Liver (tissue), 8 donors: ENCODE measurements at regions not wholly inside any gene's neighbourhood (a gene's known extent, or its start where the extent isn't known, plus 50 kb on each side); places are given as distances from the start of the nearest gene placed in this dataset.

ENCODE experiments used
- DNase-seq: peaks from one replicate; pipeline ENCODE4 v3.0.0-alpha.2; 2017; ENCODE audit warnings: low spot score
- H3K27ac ChIP-seq, 2 donors: one replicate each; pipeline ENCODE4 v1.7.0; 2013; ENCODE audit warnings: inconsistent platforms in 2 of 2, low read length in 2 of 2, control low read depth in 1 of 2, low read depth in 1 of 2, mild to moderate bottlenecking in 1 of 2
- H3K27me3 ChIP-seq, 4 donors: one replicate each; pipeline versions ENCODE4 v1.6.1 to v1.7.0; 2013; ENCODE audit warnings: low read length in 3 of 4, inconsistent platforms in 1 of 4, mild to moderate bottlenecking in 1 of 4, moderate library complexity in 1 of 4; ENCODE audit not compliant: control insufficient read depth in 4 of 4, insufficient read depth in 4 of 4
- H3K36me3 ChIP-seq, 4 donors: one replicate each; pipeline versions ENCODE4 v1.6.1 to v1.7.0; 2013; ENCODE audit warnings: low read length in 3 of 4, mild to moderate bottlenecking in 3 of 4, low read depth in 1 of 4, moderate library complexity in 1 of 4; ENCODE audit not compliant: control insufficient read depth in 4 of 4, insufficient read depth in 3 of 4
- H3K4me1 ChIP-seq, 4 donors: one replicate each; pipeline versions ENCODE4 v1.6.1 to v1.7.0; 2013; ENCODE audit warnings: low read length in 3 of 4, mild to moderate bottlenecking in 3 of 4, moderate library complexity in 1 of 4; ENCODE audit not compliant: control insufficient read depth in 4 of 4, insufficient read depth in 4 of 4
- H3K4me3 ChIP-seq, 3 donors: one replicate each; pipeline versions ENCODE4 v1.6.1 to v1.7.0; 2013; ENCODE audit warnings: low read length in 3 of 3, control low read depth in 1 of 3, low read depth in 1 of 3, mild to moderate bottlenecking in 1 of 3
- H3K9ac ChIP-seq, 2 donors: one replicate each; pipeline ENCODE4 v1.7.0; 2013; ENCODE audit warnings: low read length in 2 of 2, mild to moderate bottlenecking in 2 of 2, moderate library complexity in 2 of 2, control low read depth in 1 of 2, low read depth in 1 of 2
- H3K9me3 ChIP-seq, 4 donors: one replicate each; pipeline versions ENCODE4 v1.6.1 to v1.7.0; 2013; ENCODE audit warnings: low read length in 3 of 4; ENCODE audit not compliant: control insufficient read depth in 4 of 4
- EGR1 ChIP-seq, 2 donors: IDR thresholded peaks; 2 replicates each; pipeline ENCODE4 v1.6.1; 2016 to 2018; ENCODE audit warnings: antibody characterized with exemption in 2 of 2, low read depth in 2 of 2
- FOXA1 ChIP-seq: IDR thresholded peaks from 2 replicates; pipeline ENCODE4 v1.6.1; 2016; ENCODE audit warnings: antibody characterized with exemption
- FOXA2 ChIP-seq: IDR thresholded peaks from 2 replicates; pipeline ENCODE4 v1.6.1; 2016; ENCODE audit warnings: antibody characterized with exemption
- GABPA ChIP-seq, 2 donors: IDR thresholded peaks in 1 of 2; conservative IDR thresholded peaks in 1 of 2; 2 replicates each; pipeline ENCODE4 v1.6.1; 2016; ENCODE audit warnings: antibody characterized with exemption in 2 of 2, mild to moderate bottlenecking in 1 of 2, moderate library complexity in 1 of 2
- HNF4A ChIP-seq, 2 donors: conservative IDR thresholded peaks; 2 replicates each; pipeline ENCODE4 v1.6.1; 2016; ENCODE audit warnings: antibody characterized with exemption in 2 of 2, mild to moderate bottlenecking in 2 of 2
- HNF4G ChIP-seq: IDR thresholded peaks from 2 replicates; pipeline ENCODE4 v1.6.1; 2016; ENCODE audit warnings: antibody characterized with exemption
- JUND ChIP-seq, 2 donors: IDR thresholded peaks; 2 replicates each; pipeline ENCODE4 v1.6.1; 2016; ENCODE audit warnings: antibody characterized with exemption in 2 of 2
- NR2F2 ChIP-seq: IDR thresholded peaks from 2 replicates; pipeline ENCODE4 v1.6.1; 2016; ENCODE audit warnings: antibody characterized with exemption
- RAD21 ChIP-seq, 2 donors: IDR thresholded peaks; 2 replicates each; pipeline ENCODE4 v1.6.1; 2016; ENCODE audit warnings: antibody characterized with exemption in 2 of 2, mild to moderate bottlenecking in 2 of 2
- RXRA ChIP-seq, 2 donors: IDR thresholded peaks; 2 replicates each; pipeline ENCODE4 v1.6.1; 2017 to 2018; ENCODE audit warnings: antibody characterized with exemption in 2 of 2, mild to moderate bottlenecking in 1 of 2
- SP1 ChIP-seq: IDR thresholded peaks from 2 replicates; pipeline ENCODE4 v1.6.1; 2018; ENCODE audit warnings: antibody characterized with exemption, mild to moderate bottlenecking
- TAF1 ChIP-seq: conservative IDR thresholded peaks from 2 replicates; pipeline ENCODE4 v1.6.1; 2016; ENCODE audit warnings: antibody characterized with exemption, mild to moderate bottlenecking
- YY1 ChIP-seq: IDR thresholded peaks from 2 replicates; pipeline ENCODE4 v1.6.1; 2016; ENCODE audit warnings: antibody characterized with exemption, mild to moderate bottlenecking
- WGBS: extraction: QIAGEN DNeasy Blood & Tissue Kit; methylation state at CpG from one replicate; pipeline ENCODE4 v1.1.7; 2013; 5-methylcytosine and 5-hydroxymethylcytosine counted together
- TF ChIP-seq, protein P1 (sequence below): IDR thresholded peaks from 2 replicates; pipeline ENCODE4 v1.6.1; 2016; ENCODE audit warnings: antibody characterized with exemption
- TF ChIP-seq, protein P2 (sequence below): IDR thresholded peaks from 2 replicates; pipeline ENCODE4 v1.6.1; 2016; ENCODE audit warnings: antibody characterized with exemption
- TF ChIP-seq, protein P3 (sequence below): IDR thresholded peaks from 2 replicates; pipeline ENCODE4 v1.6.1; 2016; ENCODE audit warnings: antibody characterized with exemption
- TF ChIP-seq, protein P4 (sequence below): IDR thresholded peaks from 2 replicates; pipeline ENCODE4 v1.6.1; 2016; ENCODE audit warnings: antibody characterized with exemption, mild to moderate bottlenecking
- TF ChIP-seq, protein P5 (sequence below): fragments of 150-350 bp; IDR thresholded peaks from 2 replicates; pipeline ENCODE4 v1.5.1; 2017; ENCODE audit warnings: improper control_type of control experiment, low read depth, low read length; ENCODE audit not compliant: missing input control
- donor health status: healthy.
- donor health status: healthy.
- donor health status: healthy.
- donor health status: healthy.
- donor health status: healthy.

DNA sequence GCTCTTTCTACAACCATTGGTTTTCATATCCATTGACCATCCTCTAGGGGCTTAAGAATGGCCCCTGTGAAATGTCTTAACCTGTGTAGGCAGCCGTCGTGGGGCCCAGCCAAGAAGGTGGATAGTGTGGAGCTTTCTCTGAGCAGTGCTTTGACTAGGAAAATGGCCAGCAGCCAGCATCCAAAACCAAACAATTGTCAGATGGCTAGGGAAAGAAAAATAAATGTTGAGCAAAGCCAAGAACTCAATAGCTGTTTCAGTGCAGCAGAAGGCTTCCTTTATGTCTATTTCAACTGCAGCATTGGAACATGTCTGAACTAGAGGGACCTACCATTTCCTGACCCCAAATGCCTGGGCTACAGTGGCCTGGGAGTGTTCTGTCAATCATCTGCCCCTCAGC, 374.9 kb downstream of the TLE4 start:
- Histone ChIP-seq H3K4me1 (no peaks in the 10 kb centered on the region), H3K4me3 (no peak overlapping the region), H3K27me3 (no peaks in the 10 kb centered on the region), H3K36me3 (no peaks in the 10 kb centered on the region), H3K9me3 (no peaks in the 10 kb centered on the region), H3K27ac (no peak overlapping the region), H3K9ac (no peak overlapping the region)
- no peak for DNase-seq
- no peak for TF ChIP-seq FOXA2
- TF ChIP-seq FOXA1, result no peak
- TF ChIP-seq, protein P1, sequence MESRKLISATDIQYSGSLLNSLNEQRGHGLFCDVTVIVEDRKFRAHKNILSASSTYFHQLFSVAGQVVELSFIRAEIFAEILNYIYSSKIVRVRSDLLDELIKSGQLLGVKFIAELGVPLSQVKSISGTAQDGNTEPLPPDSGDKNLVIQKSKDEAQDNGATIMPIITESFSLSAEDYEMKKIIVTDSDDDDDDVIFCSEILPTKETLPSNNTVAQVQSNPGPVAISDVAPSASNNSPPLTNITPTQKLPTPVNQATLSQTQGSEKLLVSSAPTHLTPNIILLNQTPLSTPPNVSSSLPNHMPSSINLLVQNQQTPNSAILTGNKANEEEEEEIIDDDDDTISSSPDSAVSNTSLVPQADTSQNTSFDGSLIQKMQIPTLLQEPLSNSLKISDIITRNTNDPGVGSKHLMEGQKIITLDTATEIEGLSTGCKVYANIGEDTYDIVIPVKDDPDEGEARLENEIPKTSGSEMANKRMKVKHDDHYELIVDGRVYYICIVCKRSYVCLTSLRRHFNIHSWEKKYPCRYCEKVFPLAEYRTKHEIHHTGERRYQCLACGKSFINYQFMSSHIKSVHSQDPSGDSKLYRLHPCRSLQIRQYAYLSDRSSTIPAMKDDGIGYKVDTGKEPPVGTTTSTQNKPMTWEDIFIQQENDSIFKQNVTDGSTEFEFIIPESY, result no peak
- no peak for TF ChIP-seq TAF1
- TF ChIP-seq, protein P2, sequence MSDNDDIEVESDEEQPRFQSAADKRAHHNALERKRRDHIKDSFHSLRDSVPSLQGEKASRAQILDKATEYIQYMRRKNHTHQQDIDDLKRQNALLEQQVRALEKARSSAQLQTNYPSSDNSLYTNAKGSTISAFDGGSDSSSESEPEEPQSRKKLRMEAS, result no peak
- no peak for TF ChIP-seq YY1
- TF ChIP-seq JUND (IDR thresholded peaks at IDR 0.05), result no peak
- no peak for TF ChIP-seq RXRA (IDR thresholded peaks at IDR 0.05)
- no peak for TF ChIP-seq SP1
- no peak for TF ChIP-seq RAD21 (IDR thresholded peaks at IDR 0.05)
- TF ChIP-seq, protein P3, sequence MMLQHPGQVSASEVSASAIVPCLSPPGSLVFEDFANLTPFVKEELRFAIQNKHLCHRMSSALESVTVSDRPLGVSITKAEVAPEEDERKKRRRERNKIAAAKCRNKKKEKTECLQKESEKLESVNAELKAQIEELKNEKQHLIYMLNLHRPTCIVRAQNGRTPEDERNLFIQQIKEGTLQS, result no peak
- no peak for TF ChIP-seq HNF4A (conservative IDR thresholded peaks at IDR 0.05)
- TF ChIP-seq, protein P4, sequence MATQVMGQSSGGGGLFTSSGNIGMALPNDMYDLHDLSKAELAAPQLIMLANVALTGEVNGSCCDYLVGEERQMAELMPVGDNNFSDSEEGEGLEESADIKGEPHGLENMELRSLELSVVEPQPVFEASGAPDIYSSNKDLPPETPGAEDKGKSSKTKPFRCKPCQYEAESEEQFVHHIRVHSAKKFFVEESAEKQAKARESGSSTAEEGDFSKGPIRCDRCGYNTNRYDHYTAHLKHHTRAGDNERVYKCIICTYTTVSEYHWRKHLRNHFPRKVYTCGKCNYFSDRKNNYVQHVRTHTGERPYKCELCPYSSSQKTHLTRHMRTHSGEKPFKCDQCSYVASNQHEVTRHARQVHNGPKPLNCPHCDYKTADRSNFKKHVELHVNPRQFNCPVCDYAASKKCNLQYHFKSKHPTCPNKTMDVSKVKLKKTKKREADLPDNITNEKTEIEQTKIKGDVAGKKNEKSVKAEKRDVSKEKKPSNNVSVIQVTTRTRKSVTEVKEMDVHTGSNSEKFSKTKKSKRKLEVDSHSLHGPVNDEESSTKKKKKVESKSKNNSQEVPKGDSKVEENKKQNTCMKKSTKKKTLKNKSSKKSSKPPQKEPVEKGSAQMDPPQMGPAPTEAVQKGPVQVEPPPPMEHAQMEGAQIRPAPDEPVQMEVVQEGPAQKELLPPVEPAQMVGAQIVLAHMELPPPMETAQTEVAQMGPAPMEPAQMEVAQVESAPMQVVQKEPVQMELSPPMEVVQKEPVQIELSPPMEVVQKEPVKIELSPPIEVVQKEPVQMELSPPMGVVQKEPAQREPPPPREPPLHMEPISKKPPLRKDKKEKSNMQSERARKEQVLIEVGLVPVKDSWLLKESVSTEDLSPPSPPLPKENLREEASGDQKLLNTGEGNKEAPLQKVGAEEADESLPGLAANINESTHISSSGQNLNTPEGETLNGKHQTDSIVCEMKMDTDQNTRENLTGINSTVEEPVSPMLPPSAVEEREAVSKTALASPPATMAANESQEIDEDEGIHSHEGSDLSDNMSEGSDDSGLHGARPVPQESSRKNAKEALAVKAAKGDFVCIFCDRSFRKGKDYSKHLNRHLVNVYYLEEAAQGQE, result no peak
- TF ChIP-seq, protein P5, sequence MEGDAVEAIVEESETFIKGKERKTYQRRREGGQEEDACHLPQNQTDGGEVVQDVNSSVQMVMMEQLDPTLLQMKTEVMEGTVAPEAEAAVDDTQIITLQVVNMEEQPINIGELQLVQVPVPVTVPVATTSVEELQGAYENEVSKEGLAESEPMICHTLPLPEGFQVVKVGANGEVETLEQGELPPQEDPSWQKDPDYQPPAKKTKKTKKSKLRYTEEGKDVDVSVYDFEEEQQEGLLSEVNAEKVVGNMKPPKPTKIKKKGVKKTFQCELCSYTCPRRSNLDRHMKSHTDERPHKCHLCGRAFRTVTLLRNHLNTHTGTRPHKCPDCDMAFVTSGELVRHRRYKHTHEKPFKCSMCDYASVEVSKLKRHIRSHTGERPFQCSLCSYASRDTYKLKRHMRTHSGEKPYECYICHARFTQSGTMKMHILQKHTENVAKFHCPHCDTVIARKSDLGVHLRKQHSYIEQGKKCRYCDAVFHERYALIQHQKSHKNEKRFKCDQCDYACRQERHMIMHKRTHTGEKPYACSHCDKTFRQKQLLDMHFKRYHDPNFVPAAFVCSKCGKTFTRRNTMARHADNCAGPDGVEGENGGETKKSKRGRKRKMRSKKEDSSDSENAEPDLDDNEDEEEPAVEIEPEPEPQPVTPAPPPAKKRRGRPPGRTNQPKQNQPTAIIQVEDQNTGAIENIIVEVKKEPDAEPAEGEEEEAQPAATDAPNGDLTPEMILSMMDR, result no peak
- WGBS, result 76% methylated on average over 2 of the region's 2 CpGs

DNA sequence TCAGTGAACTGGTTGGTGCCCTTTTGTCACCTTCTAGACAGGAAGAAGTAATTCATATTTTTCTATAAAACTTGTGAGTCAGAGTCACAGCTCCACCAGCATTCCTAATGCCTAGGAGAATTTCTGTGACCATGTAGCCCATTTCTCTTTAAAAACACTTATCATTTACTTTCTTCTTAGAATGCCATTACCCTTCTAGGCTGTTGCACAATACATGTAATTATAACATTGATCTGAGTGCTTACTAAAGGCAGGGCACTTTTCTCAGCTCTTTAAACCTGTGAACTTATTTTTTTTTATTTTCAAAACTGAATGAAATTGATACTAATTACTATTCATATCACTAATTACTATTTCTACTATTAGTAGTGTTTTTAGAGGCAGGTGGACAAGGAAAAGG, 373.7 kb downstream of the TLE4 start:
- no peak overlapping the region for H3K27ac ChIP-seq
- no peaks in the 10 kb centered on the region for H3K4me1 ChIP-seq
- H3K27me3 ChIP-seq, result no peaks in the 10 kb centered on the region
- no peak overlapping the region for H3K9ac ChIP-seq
- no peak for DNase-seq
- H3K9me3 ChIP-seq, result no peaks in the 10 kb centered on the region
- H3K36me3 ChIP-seq, result no peaks in the 10 kb centered on the region
- no peak overlapping the region for H3K4me3 ChIP-seq
- TF ChIP-seq JUND (IDR thresholded peaks at IDR 0.05) (no peak), EGR1 (IDR thresholded peaks at IDR 0.05; ENCODE audit: low read depth in 2 of 2) (no peak), GABPA (IDR thresholded peaks at IDR 0.05 in 1 of 2, conservative IDR thresholded peaks at IDR 0.05 in 1 of 2) (no peak), HNF4A (conservative IDR thresholded peaks at IDR 0.05) (no peak), RXRA (IDR thresholded peaks at IDR 0.05) (no peak), HNF4G (no peak), NR2F2 (no peak), SP1 (no peak), FOXA2 (no peak)
- TF ChIP-seq, protein P1, result no peak
- TF ChIP-seq, protein P5, result no peak
- TF ChIP-seq, protein P2, result no peak
